ENCODE measurements at regions not wholly inside any gene's neighbourhood (a gene's known extent, or its start where the extent isn't known, plus 50 kb on each side); places are given as distances from the start of the nearest gene placed in this dataset.

GRCh38 chr18:41737218-41737617, 217.8 kb upstream of the PIK3C3 start (continued):
- TF ChIP-seq ZNF462 (CRISPR knock-in tag; IDR thresholded peaks at IDR 0.05) (no peak), POLR2AphosphoS5 (IDR thresholded peaks at IDR 0.05; ENCODE audit: low read depth) (no peak), CTCF (conservative IDR thresholded peaks at IDR 0.05; ENCODE audit: low read depth in 2 of 2) (no peak), EZH2phosphoT487 (IDR thresholded peaks at IDR 0.05; ENCODE audit: unreplicated experiment) (no peak), REST (IDR thresholded peaks at IDR 0.05; ENCODE audit: unreplicated experiment) (no peak)

Measured in GM23338 (cell line).